Panc1 (cell line): ENCODE measurements at regions not wholly inside any gene's neighbourhood (a gene's known extent, or its start where the extent isn't known, plus 50 kb on each side); places are given as distances from the start of the nearest gene placed in this dataset.

Experiments
- ATAC-seq: fragments of 200-7000 bp; cut with Tn5 transposase; 2 replicates; pipeline ENCODE4 v1.9.1; 2020; ENCODE audit warnings: mild to moderate bottlenecking, moderate library complexity
- BruUV-seq: library from RNA; stranded (reverse); fragments of 400-500 nt; replicated peaks from 2 replicates; lab custom pipeline; 2021; lab: Mats Ljungman, UMichigan
- CTCF ChIA-PET: fragments of 300-600 bp; sonication (Branson Sonifier 250); formaldehyde crosslinking; loops from one replicate; lab custom pipeline; 2022; ENCODE audit warnings: antibody characterized with exemption; lab: Charles Lee
- POLR2A ChIA-PET: fragments of 300-600 bp; sonication (Branson Sonifier 250); formaldehyde crosslinking; loops from one replicate; lab custom pipeline; 2022; ENCODE audit warnings: antibody characterized with exemption; lab: Charles Lee
- DNase-seq: peaks from one replicate; pipeline ENCODE4 v3.0.0-alpha.2; 2010; ENCODE audit warnings: low read depth, low spot score
- H3K27ac ChIP-seq: 2 replicates; pipeline ENCODE4 v1.5.1; 2011; ENCODE audit warnings: mild to moderate bottlenecking, low read length, inconsistent platforms
- H3K27me3 ChIP-seq: fragments of 200-500 bp; sonication (Bioruptor generic); 2 replicates; pipeline ENCODE4 v1.6.0; 2014; ENCODE audit warnings: low read length, inconsistent platforms; ENCODE audit not compliant: control insufficient read depth, insufficient read depth
- H3K36me3 ChIP-seq: fragments of 200-500 bp; sonication (Bioruptor generic); 2 replicates; pipeline ENCODE4 v1.5.1; 2014; ENCODE audit warnings: inconsistent platforms, mild to moderate bottlenecking, low read length, moderate library complexity; ENCODE audit not compliant: control insufficient read depth, insufficient read depth
- H3K4me1 ChIP-seq: 2 replicates; pipeline ENCODE4 v1.5.1; 2011; ENCODE audit warnings: inconsistent platforms, mild to moderate bottlenecking, low read length, moderate library complexity; ENCODE audit not compliant: control insufficient read depth, insufficient read depth
- H3K4me3 ChIP-seq, 2 experiments: 2 replicates each; pipeline ENCODE4 v1.5.1; 2011 to 2012; ENCODE audit warnings: low read depth in 2 of 2, low read length in 2 of 2, mild to moderate bottlenecking in 2 of 2, inconsistent platforms in 1 of 2, moderate library complexity in 1 of 2
- H3K9me3 ChIP-seq: fragments of 200-500 bp; sonication (Bioruptor generic); 2 replicates; pipeline ENCODE4 v1.5.1; 2014; ENCODE audit warnings: low read depth, mild to moderate bottlenecking, inconsistent platforms, low read length, moderate library complexity; ENCODE audit not compliant: control insufficient read depth, insufficient read depth
- CTCF ChIP-seq: fragments of 450-650 bp; IDR thresholded peaks from 2 replicates; pipeline ENCODE4 v1.5.1; 2017; ENCODE audit warnings: mild to moderate bottlenecking
- POLR2AphosphoS5 ChIP-seq: IDR thresholded peaks from 2 replicates; pipeline ENCODE4 v1.6.1; 2012; ENCODE audit warnings: mild to moderate bottlenecking, low read depth, low read length, moderate library complexity
- REST ChIP-seq, 2 experiments: IDR thresholded peaks; 2 replicates each; pipeline ENCODE4 v1.6.1; 2011 to 2012; ENCODE audit warnings: low read depth in 2 of 2, control low read depth in 1 of 2, low read length in 1 of 2, mild to moderate bottlenecking in 1 of 2, moderate library complexity in 1 of 2; ENCODE audit not compliant: insufficient read depth in 1 of 2
- SIN3A ChIP-seq: IDR thresholded peaks from 2 replicates; pipeline ENCODE4 v1.6.1; 2012; ENCODE audit warnings: low read depth, mild to moderate bottlenecking, low read length, moderate library complexity, borderline replicate concordance; ENCODE audit not compliant: insufficient read depth
- TCF7L2 ChIP-seq: IDR thresholded peaks from 2 replicates; pipeline ENCODE4 v1.6.1; 2011; ENCODE audit warnings: mild to moderate bottlenecking, low read depth, low read length, inconsistent platforms
- in situ Hi-C: cut with HindIII; loops from 2 replicates; pipeline ENCODE4 v1.10.0; 2016; ENCODE audit warnings: low sequenced_read_pairs, low pct_unique_long_range_greater_than_20kb
- intact Hi-C: fragments of 100-400 bp; cut with micrococcal nuclease; formaldehyde crosslinking; loops from one replicate; pipeline ENCODE4 v1.10.0; 2022; ENCODE audit not compliant: unreplicated experiment

GRCh38 chr7:113456533-113456932, 338.2 kb upstream of the SMIM30 start:
- DNase-seq (no peak), ATAC-seq (no peak)
- no peaks in the 10 kb centered on the region for H3K27me3 ChIP-seq
- in situ Hi-C loops: no loop called here
- no peaks in the 10 kb centered on the region for H3K36me3 ChIP-seq
- ChIA-PET POLR2A (no interaction called here), CTCF (no interaction called here)
- H3K4me3 ChIP-seq: no peak overlapping the region
- no TSS peak for BruUV-seq
- no peaks in the 10 kb centered on the region for H3K9me3 ChIP-seq
- no peak for TF ChIP-seq CTCF
- no peak for TF ChIP-seq POLR2AphosphoS5
- no peak for TF ChIP-seq SIN3A
- TF ChIP-seq TCF7L2: no peak
- TF ChIP-seq REST (IDR thresholded peaks at IDR 0.05; ENCODE audit: insufficient read depth in 1 of 2, low read depth in 2 of 2, low read length in 1 of 2): no peak
- no peak overlapping the region for H3K27ac ChIP-seq
- intact Hi-C loops: no loop called here
- H3K4me1 ChIP-seq: no peaks in the 10 kb centered on the region

- no peak for TF ChIP-seq POLR2AphosphoS5
- TF ChIP-seq REST (IDR thresholded peaks at IDR 0.05; ENCODE audit: insufficient read depth in 1 of 2, low read depth in 2 of 2, low read length in 1 of 2): no peak
- TF ChIP-seq CTCF: no peak
- no peak for TF ChIP-seq SIN3A
- no peak for TF ChIP-seq TCF7L2
- no peaks in the 10 kb centered on the region for H3K9me3 ChIP-seq
- ATAC-seq (no peak), DNase-seq (no peak)
- no peak overlapping the region for H3K27ac ChIP-seq
- intact Hi-C loops (no loop called here), in situ Hi-C loops (no loop called here)
- no TSS peak for BruUV-seq
- ChIA-PET POLR2A (no interaction called here), CTCF (no interaction called here)
- H3K27me3 ChIP-seq: no peaks in the 10 kb centered on the region
- no peaks in the 10 kb centered on the region for H3K4me1 ChIP-seq
- H3K36me3 ChIP-seq: no peaks in the 10 kb centered on the region
- H3K4me3 ChIP-seq: no peak overlapping the region
Observed at GRCh38 chr7:113454597-113455169, 336.3 kb upstream of the SMIM30 start.
